HG03558 (cell line): ENCODE measurements at regions not wholly inside any gene's neighbourhood (a gene's known extent, or its start where the extent isn't known, plus 50 kb on each side); places are given as distances from the start of the nearest gene placed in this dataset.

Source experiments
- ATAC-seq: cut with Tn5 transposase; IDR thresholded peaks from one replicate; pipeline ENCODE4 v1.9.1; 2021; ENCODE audit warnings: moderate number of reproducible peaks; ENCODE audit not compliant: unreplicated experiment; ENCODE audit errors: extremely low read depth

DNA sequence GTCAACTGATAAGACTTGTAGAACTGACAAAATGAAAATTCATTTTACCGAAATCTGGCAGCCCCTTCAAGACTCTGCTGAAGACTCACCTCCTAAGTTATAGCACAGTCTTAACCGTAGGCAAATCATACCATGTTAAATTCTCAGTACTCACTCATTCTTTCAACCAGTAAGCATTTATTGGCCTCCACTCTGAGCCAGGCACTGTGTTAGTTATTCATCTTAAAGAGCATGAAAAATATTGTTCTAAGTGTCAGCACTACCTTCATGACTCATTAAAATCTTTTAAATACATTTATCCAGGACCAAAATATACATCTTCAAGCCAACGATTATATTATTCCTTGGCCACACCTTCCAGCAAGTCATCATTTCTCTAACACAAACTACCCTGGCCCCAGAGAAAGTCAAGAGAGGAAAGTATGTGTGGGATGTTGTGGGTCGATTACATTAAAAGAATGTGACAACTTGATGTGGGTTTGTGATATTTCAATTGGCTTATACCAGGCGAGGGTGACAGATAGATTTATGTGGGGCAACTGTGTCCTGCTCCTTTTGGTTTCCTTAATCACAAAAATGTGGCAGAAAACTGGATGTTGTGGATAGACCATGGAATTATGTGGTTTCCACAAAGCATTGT lies 55.0 kb downstream of the TMEM30B start:
- ATAC-seq = no peak

DNA sequence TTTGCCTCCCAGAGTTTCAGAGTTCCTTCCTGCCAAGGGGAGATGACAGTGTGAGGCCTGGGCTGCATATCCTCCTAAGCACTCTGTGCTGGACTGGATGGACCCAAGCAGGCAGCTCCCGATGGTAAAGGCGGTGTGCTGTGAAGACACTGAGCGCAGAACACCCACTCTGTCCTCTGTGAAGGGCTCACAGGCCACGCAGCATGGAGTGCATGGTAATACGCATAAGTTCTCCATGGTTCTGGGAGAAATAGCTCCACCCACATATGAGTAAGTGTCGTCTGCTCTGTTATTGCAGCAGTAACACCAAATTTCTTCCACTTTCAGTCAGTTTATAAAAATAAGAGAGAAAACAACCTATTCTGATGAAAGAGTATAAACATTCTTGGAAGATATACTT lies 55.8 kb downstream of the TMEM30B start:
- no peak for ATAC-seq

DNA sequence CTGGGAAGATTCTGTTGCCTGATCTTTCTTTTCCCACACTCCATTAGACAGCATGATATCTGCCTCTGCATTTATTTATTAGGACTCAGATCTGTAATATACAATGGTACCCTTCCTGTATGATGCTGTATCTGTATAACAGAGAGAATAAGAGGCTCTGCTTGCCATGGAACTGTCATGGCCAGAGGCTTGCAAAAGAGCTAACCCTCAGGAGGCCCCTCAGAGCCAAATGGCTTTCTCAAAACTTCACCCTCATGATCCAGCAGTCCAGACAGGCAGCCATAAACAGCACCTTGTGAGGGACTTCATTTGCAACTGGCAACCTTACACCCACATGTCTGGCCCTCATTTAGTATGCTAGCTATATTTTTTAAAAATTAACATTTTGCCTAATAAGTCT lies 57.6 kb downstream of the TMEM30B start:
- ATAC-seq = no peak

DNA sequence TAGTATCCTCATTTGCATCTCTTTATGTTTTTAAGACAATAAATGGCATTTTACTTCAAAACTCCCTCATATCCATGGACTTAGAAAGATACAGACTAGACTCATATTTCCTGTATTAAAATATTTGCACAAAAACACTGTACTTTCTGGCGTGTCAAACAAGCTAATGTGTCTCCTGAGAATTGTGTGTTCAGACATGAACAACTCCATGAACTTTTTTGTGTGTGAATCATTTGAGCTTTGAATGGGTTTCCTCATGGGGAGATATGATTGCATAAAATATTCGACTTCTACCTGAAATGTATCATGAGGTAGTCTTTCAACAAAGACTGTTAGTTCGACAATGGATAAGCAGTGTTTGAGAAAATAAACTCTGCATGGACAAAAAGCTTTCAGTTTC lies 58.8 kb downstream of the TMEM30B start:
- no peak for ATAC-seq

DNA sequence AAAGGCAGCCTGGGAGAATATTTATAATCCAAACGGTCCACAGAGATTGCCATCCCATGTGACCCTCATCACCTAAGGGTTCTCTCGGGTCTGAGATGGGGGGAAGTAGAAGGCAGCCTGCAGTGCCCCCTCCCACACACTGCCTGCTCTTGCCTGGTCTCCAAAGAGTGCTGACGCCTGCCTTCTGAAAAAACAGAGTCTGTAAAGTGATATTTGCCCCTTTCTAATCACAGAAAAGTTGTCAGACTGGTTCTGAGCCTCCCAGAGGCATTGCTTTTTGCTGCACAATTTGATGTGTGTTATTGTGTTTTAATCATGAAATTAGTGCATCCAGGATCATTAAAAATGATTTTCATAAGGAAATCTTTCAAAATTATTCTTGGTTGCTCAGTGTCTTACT lies 59.2 kb downstream of the TMEM30B start:
- ATAC-seq = no peak

DNA sequence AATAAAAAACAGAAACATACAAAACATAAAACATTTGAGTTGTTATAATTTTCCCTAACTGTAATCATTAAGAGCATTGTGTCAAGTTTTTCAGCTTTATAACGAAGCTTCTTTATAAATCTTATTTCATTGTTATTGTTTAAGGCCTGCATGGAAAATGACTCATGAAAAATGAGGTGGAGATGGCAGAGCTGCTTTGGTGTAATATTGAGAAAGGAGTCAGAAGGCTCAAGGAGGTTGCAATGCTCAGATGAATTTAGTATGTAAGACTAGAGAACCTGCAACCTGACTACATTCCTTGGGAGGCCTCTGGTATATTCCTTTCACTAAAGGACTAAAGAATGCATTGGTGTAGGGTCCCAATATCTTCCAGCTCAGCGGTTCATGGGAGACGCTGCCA lies 61.5 kb downstream of the TMEM30B start:
- ATAC-seq = no peak

DNA sequence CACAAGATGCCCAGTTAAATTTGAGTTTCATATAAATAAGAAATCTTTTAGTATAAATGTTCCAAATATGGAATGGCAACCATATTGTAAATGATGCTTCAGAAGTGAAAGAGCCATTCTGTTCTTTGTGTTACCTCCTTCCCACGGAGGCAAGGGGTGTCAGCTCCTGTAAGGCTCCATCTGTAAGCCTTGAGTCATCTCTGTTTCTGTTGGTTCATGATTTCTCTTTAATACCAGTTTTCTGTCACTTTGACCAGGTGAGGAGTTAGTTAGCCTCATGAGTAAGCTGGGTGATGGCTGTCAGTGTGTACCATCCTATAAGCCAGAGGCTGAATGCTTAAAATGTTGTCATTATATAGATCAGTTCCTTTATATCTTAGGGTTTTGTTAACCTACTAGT lies 61.9 kb downstream of the TMEM30B start:
- ATAC-seq = no peak

DNA sequence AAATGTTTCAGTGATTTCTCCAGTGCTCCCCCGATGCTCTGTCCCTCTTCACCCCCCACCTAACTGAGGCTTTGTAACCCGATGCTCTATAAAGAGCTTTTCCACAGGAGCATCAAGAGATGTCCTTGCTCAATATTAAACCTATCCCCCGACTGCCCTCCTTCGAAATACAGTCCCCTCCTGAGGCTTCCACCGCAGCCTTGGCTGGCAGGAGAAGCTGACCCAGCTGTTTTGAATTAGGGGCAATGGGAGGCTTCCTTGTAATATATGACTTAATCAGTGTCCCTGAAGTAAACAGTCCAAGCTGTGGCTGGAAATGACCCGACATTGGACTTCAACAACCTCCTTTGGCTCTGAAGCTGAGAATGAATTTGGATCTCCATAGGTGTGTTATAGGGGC lies 62.4 kb downstream of the TMEM30B start:
- ATAC-seq = no peak

DNA sequence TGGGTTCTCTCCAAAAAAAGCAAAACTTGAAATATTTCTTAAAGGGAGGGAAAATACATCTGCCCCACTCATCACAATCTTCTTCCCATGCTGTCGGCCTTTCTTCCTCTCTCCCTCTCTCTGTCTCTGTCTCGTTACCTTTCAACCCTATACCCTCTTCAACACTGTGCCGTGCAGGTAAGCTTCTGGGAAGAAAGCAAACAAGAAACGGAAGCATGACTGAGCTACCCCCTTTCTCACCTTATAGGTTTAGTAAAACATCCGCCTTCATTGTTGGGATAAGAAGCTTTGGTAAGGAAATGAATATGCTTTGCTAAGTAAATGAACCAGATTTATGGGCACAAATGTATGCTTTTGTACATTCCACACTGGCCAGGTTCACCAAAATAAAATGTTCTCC lies 63.0 kb downstream of the TMEM30B start:
- no peak for ATAC-seq

DNA sequence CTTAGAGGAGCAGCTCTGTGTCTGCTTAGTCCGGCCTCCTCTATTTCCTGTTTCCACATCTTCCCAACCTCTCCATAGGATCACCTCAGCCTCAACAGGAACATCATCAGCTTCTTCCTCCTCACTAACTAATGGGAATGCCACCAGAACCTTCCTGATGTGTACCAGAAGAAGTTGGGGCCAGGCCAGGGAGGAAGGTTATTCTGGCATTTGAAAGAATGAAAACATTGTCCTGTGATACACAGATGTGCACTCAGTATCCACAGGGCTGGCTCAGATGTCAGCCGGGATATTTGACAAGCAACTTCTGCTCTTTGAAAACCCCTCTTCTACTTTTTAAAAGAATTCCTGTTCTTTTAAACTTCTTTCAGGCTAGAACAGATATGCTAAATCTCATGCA lies 63.6 kb downstream of the TMEM30B start:
- ATAC-seq = no peak

DNA sequence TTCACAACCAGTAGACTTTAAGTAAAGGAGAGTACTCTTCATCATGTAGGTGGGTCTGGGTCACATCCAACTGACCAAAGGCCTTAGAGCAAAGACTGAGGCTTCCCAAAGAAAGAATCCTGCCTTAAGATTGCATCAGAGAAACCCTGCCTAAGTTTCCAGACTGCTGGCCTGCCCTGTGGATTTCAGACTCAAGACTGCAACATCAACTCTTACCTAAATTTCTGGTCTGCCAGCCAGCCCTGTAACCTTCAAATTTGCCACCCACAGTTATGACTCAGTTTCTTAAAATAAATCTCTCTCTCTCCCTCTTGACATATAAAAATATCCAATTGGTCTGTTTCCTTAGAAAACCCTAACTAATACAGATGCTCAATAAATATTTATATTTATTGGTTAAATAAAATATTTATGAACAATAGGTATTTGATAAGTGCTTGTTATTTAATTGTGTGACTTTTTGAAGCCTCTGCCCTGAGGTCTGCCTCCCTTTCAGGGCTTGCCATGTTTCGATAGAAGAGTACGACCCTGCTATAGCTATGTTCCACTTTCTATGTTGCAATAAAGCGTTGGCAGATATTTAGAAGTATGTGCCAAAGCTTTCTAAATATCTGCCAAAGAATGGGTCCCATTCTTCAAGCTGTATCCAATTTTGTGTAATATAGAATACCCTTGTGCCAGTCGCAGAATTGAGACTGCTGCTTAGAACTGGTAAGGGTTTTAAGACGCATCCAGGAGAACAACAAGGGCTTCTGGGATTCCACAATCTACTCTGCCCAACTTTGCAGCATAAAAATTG lies 65.7 kb downstream of the TMEM30B start:
- ATAC-seq = no peak

DNA sequence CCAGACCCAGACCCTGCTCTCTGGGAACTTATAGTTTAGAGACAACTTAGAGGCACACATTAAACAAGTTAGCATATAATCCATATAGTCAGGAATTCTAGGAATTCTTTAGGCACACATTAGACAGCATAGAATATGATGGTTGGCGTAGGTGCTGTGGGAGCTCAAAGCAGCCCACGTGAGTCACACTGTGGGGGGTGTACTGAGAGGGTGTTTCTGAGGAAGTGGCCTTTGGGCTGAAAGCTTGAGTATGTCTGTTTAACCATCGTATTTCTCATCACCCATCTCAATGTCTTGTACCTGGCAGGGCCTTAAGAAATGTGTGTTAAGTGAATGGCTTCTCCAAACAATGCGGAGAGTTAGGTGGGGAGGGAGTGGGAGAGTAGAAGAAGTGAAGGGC lies 67.2 kb downstream of the TMEM30B start:
- no peak for ATAC-seq

DNA sequence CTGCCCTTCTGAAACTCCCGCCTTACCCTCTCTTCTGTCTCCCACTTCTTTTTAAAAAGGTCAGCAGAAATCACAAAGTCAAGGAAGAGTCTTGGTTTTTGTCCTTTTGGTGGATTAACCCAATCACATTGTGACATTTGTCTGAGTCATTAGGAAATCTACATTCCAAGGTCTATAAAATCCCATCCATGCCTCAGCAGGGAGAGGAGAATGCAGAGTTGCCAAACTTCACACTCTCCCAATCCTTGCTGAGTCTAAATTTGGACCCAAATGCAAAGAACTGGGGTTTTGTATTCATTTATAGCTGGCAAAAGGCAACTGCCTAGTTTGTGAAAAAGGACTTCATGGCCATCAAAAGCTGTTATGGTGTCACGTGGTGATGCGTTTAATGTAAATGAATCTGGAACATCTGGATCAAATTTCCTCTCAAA lies 67.9 kb downstream of the TMEM30B start:
- no peak for ATAC-seq

DNA sequence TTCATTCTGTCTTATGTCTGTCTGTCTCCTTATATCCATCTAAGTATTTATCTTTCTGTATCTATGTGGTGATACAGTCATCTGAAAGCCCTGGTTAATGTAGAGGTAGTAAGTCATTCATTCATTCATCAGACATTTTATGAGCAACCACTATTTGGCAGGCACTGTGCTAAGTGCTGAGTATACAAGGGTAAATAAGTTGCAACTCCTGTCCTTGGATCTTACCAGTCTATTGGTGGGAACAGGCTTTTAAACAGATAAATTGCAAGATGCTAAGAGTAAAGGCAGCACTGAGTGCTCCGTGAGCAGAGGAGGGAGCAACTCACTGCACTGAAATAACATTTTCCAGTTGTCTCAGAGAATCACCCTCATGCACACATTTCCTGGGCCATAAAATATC lies 68.6 kb downstream of the TMEM30B start:
- no peak for ATAC-seq

DNA sequence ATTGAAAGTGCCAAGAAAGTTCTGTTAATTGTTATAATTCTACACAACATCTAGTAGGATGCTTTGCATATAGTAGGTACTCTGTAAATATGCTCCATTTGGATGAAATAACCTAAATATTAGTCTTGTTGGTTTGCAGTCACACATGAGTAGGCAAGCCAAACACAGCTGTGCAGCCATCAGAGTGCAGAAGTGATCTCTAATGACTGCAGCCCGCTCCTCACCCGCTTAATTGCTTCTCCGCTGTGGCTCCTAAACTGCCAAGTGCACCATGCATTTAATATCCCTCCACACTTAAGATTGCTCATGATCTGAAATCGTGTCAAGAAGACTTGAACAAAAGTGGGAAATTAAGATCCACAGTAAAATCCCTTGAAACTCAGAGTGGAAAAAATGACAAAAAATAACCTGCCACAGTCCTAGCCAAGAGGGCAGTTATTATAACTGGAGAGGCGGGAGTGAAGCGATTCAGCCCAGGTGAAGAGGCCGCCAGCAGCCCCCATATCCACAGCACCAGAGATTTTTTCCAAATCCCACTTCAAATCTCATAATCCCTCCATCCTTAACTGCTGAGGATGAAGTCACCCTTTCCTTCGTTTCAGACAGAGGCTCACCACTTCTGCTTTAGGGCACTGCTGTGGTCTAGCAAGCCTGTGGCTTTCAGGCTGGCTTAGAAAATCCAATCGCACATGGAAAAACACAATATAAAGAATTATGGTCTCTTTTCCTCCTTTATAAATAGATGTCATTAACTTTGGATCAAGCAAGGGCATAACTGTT lies 69.5 kb downstream of the TMEM30B start:
- no peak for ATAC-seq

DNA sequence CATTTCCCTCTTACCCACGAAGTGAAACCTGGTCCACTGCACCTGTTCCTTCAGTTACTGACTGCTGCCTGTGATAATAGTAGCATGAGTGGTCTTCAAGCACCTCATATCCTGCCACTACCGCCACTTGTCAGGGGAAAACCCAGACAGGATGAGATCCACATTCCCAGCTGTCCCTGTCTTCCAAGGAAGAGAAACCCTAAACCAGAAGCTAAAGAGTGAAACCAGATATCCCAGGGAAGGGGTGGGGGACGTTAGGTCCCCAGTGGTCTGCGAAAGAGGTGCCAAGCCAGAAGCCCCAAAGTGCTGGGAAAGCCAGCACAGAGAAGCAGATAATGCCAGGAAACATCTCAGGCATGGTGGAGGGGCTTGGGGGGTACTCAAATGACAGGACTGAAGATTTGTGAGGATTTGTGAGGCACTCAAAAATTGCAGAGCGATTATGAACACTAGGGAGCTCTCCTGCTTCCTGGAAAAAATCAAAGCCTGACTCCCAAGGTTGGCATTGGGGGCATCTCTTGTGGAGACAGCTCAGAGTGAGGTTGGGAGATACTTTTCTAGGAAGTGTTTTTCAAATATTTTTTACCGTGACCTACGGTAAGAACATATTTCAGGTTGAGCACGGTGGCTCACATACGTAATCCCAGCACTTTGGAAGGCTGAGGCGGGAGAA lies 77.9 kb downstream of the TMEM30B start:
- no peak for ATAC-seq

DNA sequence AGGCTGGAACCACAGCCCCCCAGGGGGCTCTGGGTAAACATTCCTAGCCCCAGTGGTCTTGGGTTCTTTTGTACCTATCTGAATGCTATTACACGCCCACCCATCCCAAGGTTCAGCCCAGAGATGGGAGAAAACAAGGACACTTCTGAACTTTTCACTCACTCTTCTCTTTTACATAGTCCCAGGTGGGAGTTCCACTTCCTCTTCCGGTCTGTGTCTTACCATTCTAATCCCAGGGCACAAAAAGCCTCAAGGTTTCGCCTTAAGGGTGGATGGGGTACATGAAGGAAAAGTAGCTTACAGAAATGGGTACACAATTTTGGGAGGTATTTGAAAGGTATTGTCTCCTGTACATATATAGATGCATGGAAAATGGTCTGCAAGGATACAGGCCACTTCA lies 79.0 kb downstream of the TMEM30B start:
- ATAC-seq = no peak

DNA sequence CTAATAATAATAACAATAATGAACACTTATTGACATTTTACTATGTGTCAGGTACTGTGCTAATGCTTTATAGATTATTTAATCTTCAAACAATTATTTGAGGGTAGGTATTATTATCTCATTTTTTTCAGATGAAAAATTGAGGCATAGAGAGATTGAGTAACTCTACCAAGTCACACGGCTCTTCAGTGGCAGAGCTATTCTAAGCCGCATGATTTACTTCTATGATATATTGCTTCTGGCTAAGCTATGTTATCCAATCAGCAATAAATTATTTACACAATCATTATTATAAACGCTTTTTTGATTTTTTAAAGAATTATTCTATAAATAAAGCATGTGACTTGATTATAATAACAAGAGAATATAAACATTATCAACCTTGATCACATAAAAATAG lies 80.0 kb downstream of the TMEM30B start:
- no peak for ATAC-seq

DNA sequence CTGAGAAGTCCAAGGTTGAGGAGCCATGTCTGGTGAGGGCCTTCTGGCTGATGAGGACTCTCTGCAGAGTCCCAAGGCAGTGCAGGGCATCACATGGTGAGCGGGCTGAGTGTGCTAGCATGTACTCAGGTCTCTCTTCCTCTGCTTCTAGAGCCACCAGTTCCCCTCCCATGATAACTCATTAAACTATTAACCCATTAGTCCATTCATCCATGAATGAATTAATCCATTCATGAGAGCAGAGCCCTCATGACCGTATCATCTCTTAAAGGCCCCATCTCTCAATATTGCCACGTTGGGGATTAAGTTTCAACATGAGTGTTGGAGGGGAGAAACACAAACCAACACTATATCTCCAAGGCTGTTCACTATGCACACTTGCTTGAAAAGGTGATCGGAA lies 83.7 kb downstream of the TMEM30B start:
- ATAC-seq = no peak

DNA sequence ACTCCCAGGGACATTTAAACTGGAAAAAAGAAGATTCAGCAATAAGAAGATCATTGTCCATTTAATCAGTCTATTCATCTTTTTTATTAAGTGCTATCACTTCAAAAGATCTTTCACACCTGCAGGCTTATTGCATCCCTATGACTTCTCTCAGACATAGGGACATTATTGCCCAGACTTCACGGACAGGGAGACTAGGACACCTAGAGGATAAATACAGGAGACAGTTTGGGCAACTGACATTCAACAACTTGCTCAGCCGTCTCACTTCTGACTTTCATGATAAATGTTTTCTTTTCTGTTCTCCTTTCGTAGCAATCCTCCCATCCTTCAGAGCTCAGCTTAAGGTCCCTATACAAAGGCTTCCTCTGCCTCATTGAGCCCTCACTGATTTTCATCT lies 84.3 kb downstream of the TMEM30B start:
- no peak for ATAC-seq

DNA sequence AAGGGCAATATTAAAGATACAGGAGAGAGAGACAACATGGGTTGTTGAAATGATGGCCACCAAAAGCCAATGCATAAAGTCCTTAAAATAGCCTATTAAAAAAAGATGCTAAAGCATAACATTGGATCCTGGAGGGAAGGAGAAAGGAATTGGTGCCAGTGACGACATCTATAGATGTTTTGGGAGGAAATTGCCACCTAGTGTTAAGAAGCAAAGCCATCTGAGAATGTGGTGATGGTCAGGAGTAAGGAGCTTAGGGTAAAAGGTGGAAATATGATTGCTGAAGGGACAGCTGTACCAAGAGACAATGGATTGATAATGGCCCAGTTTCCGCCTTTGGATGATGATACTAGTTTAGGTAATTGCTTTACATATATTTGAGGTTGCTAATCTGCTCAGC lies 85.1 kb downstream of the TMEM30B start:
- no peak for ATAC-seq
